GM18870 (cell line): ENCODE measurements at regions not wholly inside any gene's neighbourhood (a gene's known extent, or its start where the extent isn't known, plus 50 kb on each side); places are given as distances from the start of the nearest gene placed in this dataset.
"Not testable (repeated sequence)": the region's sequence is repeated elsewhere in the genome, so short reads cannot be mapped to it uniquely, and the experiment has no call there.

Source experiments
- ATAC-seq: cut with Tn5 transposase; IDR thresholded peaks from one replicate; pipeline ENCODE4 v1.9.1; 2021; ENCODE audit warnings: moderate library complexity; ENCODE audit not compliant: unreplicated experiment

- no peak for ATAC-seq
These were observed 985.6 kb downstream of the SLITRK5 start for GRCh38 chr13:88656751-88657150.

GRCh38 chr13:88670509-88670908, 999.3 kb downstream of the SLITRK5 start:
- no peak for ATAC-seq

- ATAC-seq, result no peak
These were observed 1003.7 kb downstream of the SLITRK5 start for GRCh38 chr13:88674841-88675240.

GRCh38 chr13:88675347-88675996, 1004.3 kb downstream of the SLITRK5 start:
- ATAC-seq, result no peak

- no peak for ATAC-seq
These were observed 1004.8 kb downstream of the SLITRK5 start for GRCh38 chr13:88676016-88676415.

- no peak for ATAC-seq
These were observed 1014.3 kb downstream of the SLITRK5 start for GRCh38 chr13:88685459-88685858.

- ATAC-seq, result no peak
These were observed 1030.4 kb downstream of the SLITRK5 start for GRCh38 chr13:88701551-88701950.

GRCh38 chr13:88704600-88705275, 1033.6 kb downstream of the SLITRK5 start:
- ATAC-seq, result no peak

GRCh38 chr13:88707646-88708045, 1036.5 kb downstream of the SLITRK5 start:
- ATAC-seq, result no peak

- ATAC-seq, result no peak
These were observed 1046.8 kb downstream of the SLITRK5 start for GRCh38 chr13:88717946-88718345.

GRCh38 chr13:88718781-88719180, 1047.6 kb downstream of the SLITRK5 start:
- no peak for ATAC-seq

- ATAC-seq, result no peak
These were observed 1054.9 kb downstream of the SLITRK5 start for GRCh38 chr13:88726075-88726474.

- not testable (repeated sequence) for ATAC-seq
These were observed 1056.1 kb downstream of the SLITRK5 start for GRCh38 chr13:88727236-88727635.

- no peak for ATAC-seq
These were observed 1058.4 kb downstream of the SLITRK5 start for GRCh38 chr13:88729605-88730004.

GRCh38 chr13:88736026-88736425, 1064.9 kb downstream of the SLITRK5 start:
- no peak for ATAC-seq

GRCh38 chr13:88739195-88739594, 1068.0 kb downstream of the SLITRK5 start:
- ATAC-seq, result no peak

GRCh38 chr13:88744289-88744688, 1073.1 kb downstream of the SLITRK5 start:
- ATAC-seq, result no peak

- no peak for ATAC-seq
These were observed 1073.8 kb downstream of the SLITRK5 start for GRCh38 chr13:88745011-88745410.

GRCh38 chr13:88752041-88752440, 1080.9 kb downstream of the SLITRK5 start:
- no peak for ATAC-seq

- ATAC-seq, result no peak
These were observed 1083.0 kb downstream of the SLITRK5 start for GRCh38 chr13:88754141-88754540.

- no peak for ATAC-seq
These were observed 1090.0 kb downstream of the SLITRK5 start for GRCh38 chr13:88761145-88761544.

GRCh38 chr13:88764103-88764502, 1092.9 kb downstream of the SLITRK5 start:
- ATAC-seq, result no peak

- no peak for ATAC-seq
These were observed 1129.3 kb downstream of the SLITRK5 start for GRCh38 chr13:88800505-88800904.
